Left hindlimb (tissue), 1 donor: ENCODE measurements at regions not wholly inside any gene's neighbourhood (a gene's known extent, or its start where the extent isn't known, plus 50 kb on each side); places are given as distances from the start of the nearest gene placed in this dataset.

Experiments
- DNase-seq: peaks from one replicate; pipeline ENCODE4 v3.0.0-alpha.2; 2018

DNA sequence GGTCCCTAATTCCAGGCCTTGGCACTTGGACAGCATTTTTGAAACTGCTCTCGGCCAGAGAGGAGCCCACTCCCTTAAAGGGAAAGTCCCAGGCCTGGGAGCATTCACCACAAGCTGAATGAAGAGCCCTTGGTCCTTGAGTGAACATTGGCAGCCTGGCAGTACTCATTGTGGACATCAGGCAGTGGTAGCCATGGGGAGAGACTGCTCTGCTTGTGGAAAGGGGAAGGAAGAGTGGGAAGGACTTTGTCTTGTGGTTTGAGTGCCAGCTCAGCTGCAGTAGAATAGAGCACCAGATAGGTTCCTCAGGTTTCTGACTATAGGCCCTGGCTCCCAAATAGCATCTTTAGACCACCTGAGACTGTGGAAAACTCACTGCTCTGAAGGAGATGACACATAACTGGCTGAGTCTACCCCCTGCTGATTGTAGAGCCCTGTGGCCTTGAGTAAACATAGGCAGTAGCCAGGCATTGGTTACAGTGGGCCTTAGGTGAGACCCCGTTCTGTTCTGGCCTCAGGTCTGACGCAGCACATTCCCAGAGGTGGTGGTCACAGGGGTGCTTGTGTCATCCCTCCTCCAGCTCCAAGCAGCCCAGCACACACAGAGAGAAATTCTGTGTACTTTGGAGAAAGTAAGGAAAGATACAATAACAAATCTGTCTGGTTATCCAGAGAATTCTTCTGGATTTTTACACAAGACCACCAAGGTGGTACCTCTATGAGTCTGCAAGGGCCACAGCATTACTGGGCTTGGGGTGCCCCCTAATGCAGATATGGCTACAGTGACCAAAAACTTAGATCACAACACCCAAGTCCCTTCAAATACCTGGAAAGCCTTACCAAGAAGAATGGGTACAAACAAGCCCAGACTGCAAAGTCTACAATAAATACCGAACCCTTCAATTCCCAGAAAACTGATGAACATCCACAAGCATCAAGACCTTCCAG, 153.8 kb downstream of the GNAI1 start:
- DNase-seq, result no peak

DNA sequence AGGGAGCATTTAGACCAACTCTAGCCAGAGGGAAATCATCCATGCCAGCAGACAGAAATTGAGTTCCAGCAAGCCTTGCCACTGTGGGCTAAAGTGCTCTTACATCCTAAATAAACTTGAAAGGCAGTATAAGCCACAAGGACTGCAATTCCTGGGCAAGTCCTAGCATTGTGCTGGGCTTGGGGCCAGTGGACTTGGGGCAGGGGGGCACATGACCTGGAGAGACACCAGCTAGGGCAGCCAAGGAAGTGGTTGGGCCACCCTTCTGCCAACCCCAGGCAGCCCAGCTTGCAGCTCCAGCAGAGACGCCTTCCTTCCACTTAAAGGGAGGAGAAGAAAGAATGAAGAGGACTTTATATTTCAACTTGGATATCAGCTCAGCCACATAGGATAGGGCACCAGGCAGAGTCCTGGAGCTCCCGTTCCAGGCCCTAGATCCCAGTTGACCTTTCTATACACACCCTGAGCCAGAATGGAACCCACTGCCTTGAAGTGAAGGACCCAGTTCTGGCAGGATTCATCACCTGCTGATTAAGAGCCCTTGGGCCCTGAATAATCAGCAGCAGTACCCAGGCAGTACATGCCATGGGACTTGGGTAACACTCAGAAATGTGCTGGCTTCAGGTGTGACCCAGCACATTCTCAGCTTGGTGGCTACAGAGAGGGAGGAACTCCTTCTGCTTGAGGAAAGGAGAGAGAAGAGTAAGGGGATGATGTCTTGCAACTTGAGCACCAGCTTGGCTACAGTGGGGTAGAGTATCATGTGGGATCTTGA, 153.0 kb downstream of the GNAI1 start:
- DNase-seq, result no peak

DNA sequence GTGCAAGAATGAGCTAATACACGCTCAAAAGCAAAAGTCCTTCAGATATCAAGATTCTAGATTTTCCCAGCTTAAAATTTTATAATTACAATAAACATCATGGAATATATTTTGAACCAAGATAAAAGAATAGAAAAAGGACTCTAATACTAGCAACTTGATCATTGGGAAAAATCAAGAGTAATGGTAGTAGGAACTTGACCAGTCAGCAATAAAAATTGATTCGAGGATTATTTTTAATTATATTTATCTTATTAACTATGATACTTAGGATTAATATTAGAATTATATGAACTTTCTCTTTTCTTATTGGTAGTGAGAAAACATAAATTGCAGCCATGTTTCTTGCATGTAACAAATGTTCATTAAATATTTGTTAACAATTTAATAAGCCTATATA, 152.0 kb downstream of the GNAI1 start:
- DNase-seq, result no peak

DNA sequence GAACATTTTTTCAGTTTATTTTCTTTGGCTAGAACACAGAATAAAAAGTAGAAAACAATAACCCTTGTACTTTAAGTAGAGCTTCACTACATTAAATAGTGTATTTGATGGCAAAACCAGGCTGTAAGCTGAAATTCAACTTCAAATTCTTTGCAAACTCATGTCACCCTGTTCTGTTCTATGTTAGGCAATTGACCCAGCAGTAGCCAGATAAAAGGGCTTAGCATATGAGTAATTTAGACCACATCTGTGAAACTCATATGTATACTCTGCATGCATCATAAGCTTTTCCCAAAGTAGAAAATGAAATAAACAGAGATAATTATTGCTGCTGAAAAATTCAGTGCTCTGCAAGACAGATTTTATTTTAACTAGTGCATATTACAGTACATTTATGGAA, 150.2 kb downstream of the GNAI1 start:
- DNase-seq, result no peak

DNA sequence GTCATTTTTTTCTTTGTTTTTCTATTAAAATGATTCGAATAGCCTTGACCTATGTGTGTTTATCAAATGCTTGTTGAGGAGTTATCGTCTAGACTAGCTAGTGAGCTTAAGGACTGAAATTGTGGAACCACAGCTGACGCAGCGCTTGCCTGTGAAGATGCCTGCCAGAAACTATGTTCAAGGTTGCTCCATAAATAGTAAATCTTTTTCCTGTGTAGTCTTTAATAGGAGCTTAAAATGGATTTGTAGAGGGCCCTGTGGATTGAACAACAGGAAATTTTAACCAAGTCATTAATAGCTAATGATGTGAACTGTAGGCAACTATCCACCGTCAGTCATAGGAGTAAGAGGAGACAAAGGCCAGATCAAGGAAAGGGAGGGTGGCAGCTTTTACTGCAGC, 145.1 kb downstream of the GNAI1 start:
- no peak for DNase-seq

DNA sequence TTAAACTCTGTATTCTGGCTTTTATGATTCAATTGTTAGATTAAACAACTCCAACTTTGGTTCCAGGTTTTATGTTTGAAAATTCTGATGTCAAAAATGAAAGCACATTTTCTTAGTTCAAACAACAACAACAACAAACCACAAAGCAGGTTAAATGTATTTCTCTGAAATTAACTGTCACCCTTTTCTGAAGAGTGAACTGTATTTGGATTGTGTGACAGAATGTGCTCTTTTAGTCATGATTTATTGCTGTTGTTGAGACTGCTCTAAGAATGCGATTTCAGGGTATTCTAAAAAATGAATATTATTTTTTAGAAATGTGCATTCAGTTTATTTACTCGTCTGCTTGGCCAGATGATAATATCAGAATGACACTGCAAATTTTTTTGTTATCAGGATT, 144.1 kb downstream of the GNAI1 start:
- no peak for DNase-seq

DNA sequence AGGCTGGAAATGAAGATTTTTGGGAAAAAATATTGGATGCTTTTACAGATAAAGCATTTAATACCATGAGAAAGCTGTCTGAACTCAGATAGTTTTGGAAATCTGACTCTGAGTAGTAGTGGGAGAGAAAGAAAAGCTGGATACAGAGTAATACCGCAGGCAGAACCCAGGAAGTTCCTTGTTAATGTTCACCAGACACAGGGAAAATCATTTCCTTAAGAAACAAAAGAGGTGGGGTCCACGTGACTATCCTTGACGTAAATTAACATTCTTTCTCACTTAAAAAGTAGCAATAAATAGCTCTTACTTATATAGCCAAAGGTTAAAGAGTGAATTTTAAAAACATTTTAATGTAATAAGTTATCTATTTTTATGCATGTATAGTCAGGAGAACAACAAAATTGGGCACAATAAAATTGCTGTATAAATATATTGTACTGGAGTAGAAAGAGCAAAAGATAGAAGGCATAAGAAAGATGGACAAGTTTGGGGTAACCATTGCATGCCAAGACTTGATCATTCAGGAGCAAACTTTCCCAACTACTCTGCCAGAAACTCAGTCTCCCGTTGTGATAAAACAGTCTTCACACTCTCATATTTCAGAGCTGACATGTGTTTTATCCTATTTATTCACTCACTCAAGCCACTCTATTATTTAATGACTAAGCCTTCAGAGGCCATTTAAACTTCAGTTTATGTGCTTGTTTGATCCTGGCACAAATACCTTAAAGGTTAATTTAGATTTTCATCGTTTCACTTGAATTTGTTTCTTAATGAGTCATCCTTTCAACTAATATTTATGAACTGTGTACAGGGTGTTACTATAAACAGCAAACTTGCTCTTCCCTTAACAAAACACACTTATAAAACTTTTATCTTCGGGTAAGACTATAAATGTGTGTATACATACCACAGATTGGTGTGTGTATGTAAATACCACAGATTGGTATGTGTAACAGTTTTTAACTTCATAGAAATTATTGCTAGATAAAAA, 143.1 kb downstream of the GNAI1 start:
- no peak for DNase-seq
